Osteoblast (primary cell): ENCODE measurements at regions not wholly inside any gene's neighbourhood (a gene's known extent, or its start where the extent isn't known, plus 50 kb on each side); places are given as distances from the start of the nearest gene placed in this dataset.

Experiments used
- DNase-seq: peaks from one replicate; pipeline ENCODE4 v3.0.0; 2011; ENCODE audit warnings: low spot score, mixed read lengths; ENCODE audit not compliant: insufficient read length; ENCODE audit errors: missing footprints
- H2AFZ ChIP-seq: 2 replicates; pipeline ENCODE4 v1.6.0; 2011; ENCODE audit warnings: mild to moderate bottlenecking, low read length
- H3K27ac ChIP-seq: 2 replicates; pipeline ENCODE4 v1.5.1; 2011; ENCODE audit warnings: mild to moderate bottlenecking, low read depth, low read length, moderate library complexity
- H3K27me3 ChIP-seq: 2 replicates; pipeline ENCODE4 v1.6.0; 2012; ENCODE audit warnings: mild to moderate bottlenecking, control low read depth, inconsistent platforms, low read length, moderate library complexity; ENCODE audit not compliant: insufficient read depth
- H3K36me3 ChIP-seq: 2 replicates; pipeline ENCODE4 v1.5.1; 2011; ENCODE audit warnings: mild to moderate bottlenecking, low read length, control low read depth, moderate library complexity; ENCODE audit not compliant: insufficient read depth
- H3K4me1 ChIP-seq: 2 replicates; pipeline ENCODE4 v1.5.1; 2011; ENCODE audit warnings: mild to moderate bottlenecking, low read length, control low read depth, moderate library complexity; ENCODE audit not compliant: insufficient read depth
- H3K4me2 ChIP-seq: 2 replicates; pipeline ENCODE4 v1.6.0; 2011; ENCODE audit warnings: mild to moderate bottlenecking, low read length; ENCODE audit not compliant: insufficient read depth
- H3K4me3 ChIP-seq: fragments of 200-600 bp; sonication (generic); 3 replicates; pipeline ENCODE4 v1.5.1; 2012; ENCODE audit warnings: mild to moderate bottlenecking, low read length, inconsistent platforms; ENCODE audit not compliant: insufficient read depth
- H3K79me2 ChIP-seq: 2 replicates; pipeline ENCODE4 v1.6.0; 2012; ENCODE audit warnings: mild to moderate bottlenecking, low read length, control low read depth, inconsistent platforms; ENCODE audit not compliant: insufficient read depth
- H3K9me3 ChIP-seq: 2 replicates; pipeline ENCODE4 v1.5.1; 2011; ENCODE audit warnings: low read depth, low read length, control low read depth
- H4K20me1 ChIP-seq: 2 replicates; pipeline ENCODE4 v1.6.0; 2012; ENCODE audit warnings: mild to moderate bottlenecking, low read length, control low read depth; ENCODE audit not compliant: insufficient read depth
- CTCF ChIP-seq: IDR thresholded peaks from 2 replicates; pipeline ENCODE4 v1.5.1; 2011; ENCODE audit warnings: mild to moderate bottlenecking, low read depth, low read length, moderate library complexity; ENCODE audit errors: extremely low read depth

DNA sequence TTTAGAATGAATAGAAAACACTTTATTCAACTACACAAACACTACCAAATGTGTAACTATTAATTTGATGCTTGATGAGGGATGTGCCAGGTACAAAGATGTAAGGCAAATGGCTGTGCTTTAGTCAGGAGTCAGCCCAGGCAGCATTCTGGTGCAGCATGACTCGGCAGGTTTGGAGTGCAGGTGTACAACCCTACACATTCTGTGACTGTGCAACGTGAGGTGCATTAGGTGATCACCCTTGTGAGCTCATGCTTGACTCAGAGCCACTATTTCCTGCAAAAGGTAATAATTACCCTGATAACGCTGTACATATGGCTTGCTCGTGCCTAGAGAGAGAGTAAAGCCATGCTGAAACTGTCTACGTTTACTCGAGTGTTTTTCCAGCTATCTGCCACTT is 288.7 kb upstream of the DSEL start:
- no peak for TF ChIP-seq CTCF
- no peak for DNase-seq
- H3K79me2 ChIP-seq = no peaks in the 10 kb centered on the region
- no peak overlapping the region for H3K4me3 ChIP-seq
- H3K36me3 ChIP-seq = no peaks in the 10 kb centered on the region
- no peak overlapping the region for H3K4me2 ChIP-seq
- no peaks in the 10 kb centered on the region for H3K4me1 ChIP-seq
- no peak overlapping the region for H2AFZ ChIP-seq
- no peaks in the 10 kb centered on the region for H3K27me3 ChIP-seq
- H3K27ac ChIP-seq = no peak overlapping the region
- no peaks in the 10 kb centered on the region for H3K9me3 ChIP-seq
- no peaks in the 10 kb centered on the region for H4K20me1 ChIP-seq

DNA sequence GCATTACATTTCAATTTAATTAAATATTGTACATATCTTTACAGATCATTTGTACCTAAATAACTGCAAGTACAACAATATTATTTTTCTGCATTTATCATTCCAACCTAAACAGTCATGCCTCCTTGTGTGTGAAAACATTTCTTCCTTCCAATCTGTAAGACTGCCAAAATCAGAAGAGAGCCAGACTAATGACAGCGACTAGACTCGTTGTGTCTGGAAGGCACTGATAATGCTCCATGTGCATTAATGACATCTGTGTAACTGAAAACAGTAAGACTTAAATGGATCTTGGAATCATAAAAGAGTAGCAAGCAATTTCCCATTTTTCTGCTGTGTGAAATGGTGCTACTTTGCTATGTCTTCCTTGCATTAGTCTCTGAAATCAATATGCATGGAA is 278.0 kb upstream of the DSEL start:
- no peak for DNase-seq
- Histone ChIP-seq H3K27ac (no peak overlapping the region), H3K36me3 (no peaks in the 10 kb centered on the region), H3K79me2 (no peaks in the 10 kb centered on the region), H3K9me3 (no peaks in the 10 kb centered on the region), H3K4me1 (peaks cover 3% of the 10 kb centered on the region), H3K4me2 (no peak overlapping the region), H2AFZ (peak overlapping the region; percentile 41), H3K27me3 (no peaks in the 10 kb centered on the region), H3K4me3 (no peak overlapping the region), H4K20me1 (no peaks in the 10 kb centered on the region)
- TF ChIP-seq CTCF = no peak

DNA sequence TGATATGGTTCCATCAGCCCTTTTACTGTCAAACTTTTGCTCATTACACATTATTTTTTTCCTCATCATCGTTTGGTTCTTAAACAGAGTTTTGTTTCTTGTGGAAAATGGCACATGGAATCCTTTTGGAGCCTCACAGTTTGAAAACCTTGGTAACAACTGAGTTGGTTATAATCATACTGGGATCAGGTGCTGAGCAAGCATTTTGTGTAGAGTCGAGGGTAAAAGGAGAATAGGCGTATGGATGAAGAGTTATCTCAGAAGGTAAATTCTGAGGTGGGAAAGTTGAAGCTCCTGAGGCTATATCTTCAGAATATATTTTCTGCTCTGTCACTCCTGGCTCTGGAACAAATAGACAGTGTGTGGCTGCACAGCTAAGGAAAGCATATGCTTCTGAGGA is 274.0 kb upstream of the DSEL start:
- TF ChIP-seq CTCF = no peak
- no peak overlapping the region for H3K4me2 ChIP-seq
- no peaks in the 10 kb centered on the region for H3K9me3 ChIP-seq
- H3K4me3 ChIP-seq = no peak overlapping the region
- no peaks in the 10 kb centered on the region for H3K79me2 ChIP-seq
- DNase-seq = no peak
- H3K27me3 ChIP-seq = no peaks in the 10 kb centered on the region
- no peak overlapping the region for H2AFZ ChIP-seq
- peaks cover 3% of the 10 kb centered on the region for H3K4me1 ChIP-seq
- no peak overlapping the region for H3K27ac ChIP-seq
- no peaks in the 10 kb centered on the region for H3K36me3 ChIP-seq
- H4K20me1 ChIP-seq = no peaks in the 10 kb centered on the region

GRCh38 chr18:67789165-67789545 is 272.6 kb upstream of the DSEL start:
- Histone ChIP-seq H3K4me2 (no peak overlapping the region), H3K36me3 (no peaks in the 10 kb centered on the region), H3K9me3 (no peaks in the 10 kb centered on the region), H2AFZ (no peak overlapping the region), H3K27ac (no peak overlapping the region), H3K79me2 (no peaks in the 10 kb centered on the region), H3K4me3 (no peak overlapping the region), H4K20me1 (no peaks in the 10 kb centered on the region), H3K27me3 (no peaks in the 10 kb centered on the region), H3K4me1 (peaks cover under 1% of the 10 kb centered on the region)
- DNase-seq = no peak
- TF ChIP-seq CTCF = no peak
